Panc1 (cell line): ENCODE measurements at regions not wholly inside any gene's neighbourhood (a gene's known extent, or its start where the extent isn't known, plus 50 kb on each side); places are given as distances from the start of the nearest gene placed in this dataset.

ENCODE experiments used
- ATAC-seq: fragments of 200-7000 bp; cut with Tn5 transposase; 2 replicates; pipeline ENCODE4 v1.9.1; 2020; ENCODE audit warnings: mild to moderate bottlenecking, moderate library complexity
- BruUV-seq: library from RNA; stranded (reverse); fragments of 400-500 nt; replicated peaks from 2 replicates; lab custom pipeline; 2021; lab: Mats Ljungman, UMichigan
- CTCF ChIA-PET: fragments of 300-600 bp; sonication (Branson Sonifier 250); formaldehyde crosslinking; loops from one replicate; lab custom pipeline; 2022; ENCODE audit warnings: antibody characterized with exemption; lab: Charles Lee
- POLR2A ChIA-PET: fragments of 300-600 bp; sonication (Branson Sonifier 250); formaldehyde crosslinking; loops from one replicate; lab custom pipeline; 2022; ENCODE audit warnings: antibody characterized with exemption; lab: Charles Lee
- DNase-seq: peaks from one replicate; pipeline ENCODE4 v3.0.0-alpha.2; 2010; ENCODE audit warnings: low read depth, low spot score
- H3K27ac ChIP-seq: 2 replicates; pipeline ENCODE4 v1.5.1; 2011; ENCODE audit warnings: mild to moderate bottlenecking, low read length, inconsistent platforms
- H3K27me3 ChIP-seq: fragments of 200-500 bp; sonication (Bioruptor generic); 2 replicates; pipeline ENCODE4 v1.6.0; 2014; ENCODE audit warnings: low read length, inconsistent platforms; ENCODE audit not compliant: control insufficient read depth, insufficient read depth
- H3K36me3 ChIP-seq: fragments of 200-500 bp; sonication (Bioruptor generic); 2 replicates; pipeline ENCODE4 v1.5.1; 2014; ENCODE audit warnings: inconsistent platforms, mild to moderate bottlenecking, low read length, moderate library complexity; ENCODE audit not compliant: control insufficient read depth, insufficient read depth
- H3K4me1 ChIP-seq: 2 replicates; pipeline ENCODE4 v1.5.1; 2011; ENCODE audit warnings: inconsistent platforms, mild to moderate bottlenecking, low read length, moderate library complexity; ENCODE audit not compliant: control insufficient read depth, insufficient read depth
- H3K4me3 ChIP-seq, 2 experiments: 2 replicates each; pipeline ENCODE4 v1.5.1; 2011 to 2012; ENCODE audit warnings: low read depth in 2 of 2, low read length in 2 of 2, mild to moderate bottlenecking in 2 of 2, inconsistent platforms in 1 of 2, moderate library complexity in 1 of 2
- H3K9me3 ChIP-seq: fragments of 200-500 bp; sonication (Bioruptor generic); 2 replicates; pipeline ENCODE4 v1.5.1; 2014; ENCODE audit warnings: low read depth, mild to moderate bottlenecking, inconsistent platforms, low read length, moderate library complexity; ENCODE audit not compliant: control insufficient read depth, insufficient read depth
- POLR2AphosphoS5 ChIP-seq: IDR thresholded peaks from 2 replicates; pipeline ENCODE4 v1.6.1; 2012; ENCODE audit warnings: mild to moderate bottlenecking, low read depth, low read length, moderate library complexity
- SIN3A ChIP-seq: IDR thresholded peaks from 2 replicates; pipeline ENCODE4 v1.6.1; 2012; ENCODE audit warnings: low read depth, mild to moderate bottlenecking, low read length, moderate library complexity, borderline replicate concordance; ENCODE audit not compliant: insufficient read depth
- TCF7L2 ChIP-seq: IDR thresholded peaks from 2 replicates; pipeline ENCODE4 v1.6.1; 2011; ENCODE audit warnings: mild to moderate bottlenecking, low read depth, low read length, inconsistent platforms
- in situ Hi-C: cut with HindIII; loops from 2 replicates; pipeline ENCODE4 v1.10.0; 2016; ENCODE audit warnings: low sequenced_read_pairs, low pct_unique_long_range_greater_than_20kb
- intact Hi-C: fragments of 100-400 bp; cut with micrococcal nuclease; formaldehyde crosslinking; loops from one replicate; pipeline ENCODE4 v1.10.0; 2022; ENCODE audit not compliant: unreplicated experiment
- TF ChIP-seq, protein P1 (sequence below), 2 experiments: IDR thresholded peaks; 2 replicates each; pipeline ENCODE4 v1.6.1; 2011 to 2012; ENCODE audit warnings: low read depth in 2 of 2, control low read depth in 1 of 2, low read length in 1 of 2, mild to moderate bottlenecking in 1 of 2, moderate library complexity in 1 of 2; ENCODE audit not compliant: insufficient read depth in 1 of 2
- TF ChIP-seq, protein P2 (sequence below): fragments of 450-650 bp; IDR thresholded peaks from 2 replicates; pipeline ENCODE4 v1.5.1; 2017; ENCODE audit warnings: mild to moderate bottlenecking

DNA sequence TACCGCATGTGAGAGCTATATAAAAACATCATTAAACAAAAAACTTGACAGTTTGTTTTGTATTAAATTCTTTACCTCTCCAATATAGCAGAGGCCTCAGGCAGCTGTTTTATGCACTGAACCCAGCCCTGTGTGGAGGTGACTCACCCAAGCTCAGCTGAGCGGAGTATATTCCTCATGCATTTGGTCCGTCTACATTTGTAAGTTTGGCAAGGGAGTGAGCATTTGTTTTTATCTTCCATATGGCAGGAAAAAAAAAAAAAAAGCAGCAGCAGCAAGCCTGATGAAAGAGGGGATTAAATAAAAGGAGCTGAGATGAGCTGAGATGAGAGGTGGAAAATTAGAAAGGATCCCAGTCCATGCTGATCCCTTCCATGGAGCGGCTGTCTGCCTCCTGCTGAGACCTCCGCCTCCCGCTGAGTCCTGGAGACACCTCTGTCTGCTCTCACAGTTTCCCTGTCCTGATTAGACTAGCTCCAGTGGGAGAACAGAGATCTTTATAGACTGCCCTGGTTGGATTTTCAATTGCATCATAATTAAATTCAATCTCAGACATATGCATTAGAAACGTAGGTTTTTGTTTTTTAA, 112.0 kb upstream of the CTNND2 start:
- Histone ChIP-seq H3K4me3 (no peak overlapping the region), H3K36me3 (no peaks in the 10 kb centered on the region), H3K4me1 (no peaks in the 10 kb centered on the region), H3K27me3 (no peaks in the 10 kb centered on the region), H3K9me3 (no peaks in the 10 kb centered on the region), H3K27ac (no peak overlapping the region)
- TF ChIP-seq SIN3A (no peak), POLR2AphosphoS5 (no peak)
- TF ChIP-seq, protein P1, sequence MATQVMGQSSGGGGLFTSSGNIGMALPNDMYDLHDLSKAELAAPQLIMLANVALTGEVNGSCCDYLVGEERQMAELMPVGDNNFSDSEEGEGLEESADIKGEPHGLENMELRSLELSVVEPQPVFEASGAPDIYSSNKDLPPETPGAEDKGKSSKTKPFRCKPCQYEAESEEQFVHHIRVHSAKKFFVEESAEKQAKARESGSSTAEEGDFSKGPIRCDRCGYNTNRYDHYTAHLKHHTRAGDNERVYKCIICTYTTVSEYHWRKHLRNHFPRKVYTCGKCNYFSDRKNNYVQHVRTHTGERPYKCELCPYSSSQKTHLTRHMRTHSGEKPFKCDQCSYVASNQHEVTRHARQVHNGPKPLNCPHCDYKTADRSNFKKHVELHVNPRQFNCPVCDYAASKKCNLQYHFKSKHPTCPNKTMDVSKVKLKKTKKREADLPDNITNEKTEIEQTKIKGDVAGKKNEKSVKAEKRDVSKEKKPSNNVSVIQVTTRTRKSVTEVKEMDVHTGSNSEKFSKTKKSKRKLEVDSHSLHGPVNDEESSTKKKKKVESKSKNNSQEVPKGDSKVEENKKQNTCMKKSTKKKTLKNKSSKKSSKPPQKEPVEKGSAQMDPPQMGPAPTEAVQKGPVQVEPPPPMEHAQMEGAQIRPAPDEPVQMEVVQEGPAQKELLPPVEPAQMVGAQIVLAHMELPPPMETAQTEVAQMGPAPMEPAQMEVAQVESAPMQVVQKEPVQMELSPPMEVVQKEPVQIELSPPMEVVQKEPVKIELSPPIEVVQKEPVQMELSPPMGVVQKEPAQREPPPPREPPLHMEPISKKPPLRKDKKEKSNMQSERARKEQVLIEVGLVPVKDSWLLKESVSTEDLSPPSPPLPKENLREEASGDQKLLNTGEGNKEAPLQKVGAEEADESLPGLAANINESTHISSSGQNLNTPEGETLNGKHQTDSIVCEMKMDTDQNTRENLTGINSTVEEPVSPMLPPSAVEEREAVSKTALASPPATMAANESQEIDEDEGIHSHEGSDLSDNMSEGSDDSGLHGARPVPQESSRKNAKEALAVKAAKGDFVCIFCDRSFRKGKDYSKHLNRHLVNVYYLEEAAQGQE (IDR thresholded peaks at IDR 0.05; ENCODE audit: insufficient read depth in 1 of 2, low read depth in 2 of 2, low read length in 1 of 2) = no peak
- in situ Hi-C loops (no loop called here), intact Hi-C loops (no loop called here)
- BruUV-seq = no TSS peak
- POLR2A ChIA-PET = no interaction called here
- no peak for DNase-seq
- CTCF ChIA-PET = no interaction called here
- no peak for ATAC-seq

DNA sequence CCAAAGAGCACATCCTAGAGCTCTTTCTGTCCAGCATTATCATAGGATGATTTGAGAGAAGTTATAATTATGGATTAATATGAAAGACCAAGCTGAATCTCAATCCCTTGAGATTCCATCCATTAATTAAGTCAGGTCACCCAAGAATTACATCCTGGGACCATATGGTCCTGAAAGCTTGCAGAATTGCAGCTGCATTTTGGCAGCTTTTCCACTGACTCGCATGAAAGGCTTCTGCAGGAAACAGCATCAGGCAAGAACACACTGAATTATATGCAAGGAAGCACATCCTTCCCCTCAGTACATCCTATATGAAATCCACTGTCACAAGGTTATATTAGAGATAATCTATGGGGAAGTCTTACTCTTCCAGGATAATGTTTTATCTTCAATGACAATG, 109.1 kb upstream of the CTNND2 start:
- DNase-seq (no peak), ATAC-seq (no peak)
- in situ Hi-C loops = no loop called here

More for the DNA sequence above, 109.1 kb upstream of the CTNND2 start:
- no peaks in the 10 kb centered on the region for H3K4me1 ChIP-seq
- H3K27me3 ChIP-seq = no peaks in the 10 kb centered on the region
- intact Hi-C loops = no loop called here
- TF ChIP-seq SIN3A = no peak
- no peak for TF ChIP-seq POLR2AphosphoS5
- TF ChIP-seq TCF7L2 = no peak
- TF ChIP-seq, protein P2, sequence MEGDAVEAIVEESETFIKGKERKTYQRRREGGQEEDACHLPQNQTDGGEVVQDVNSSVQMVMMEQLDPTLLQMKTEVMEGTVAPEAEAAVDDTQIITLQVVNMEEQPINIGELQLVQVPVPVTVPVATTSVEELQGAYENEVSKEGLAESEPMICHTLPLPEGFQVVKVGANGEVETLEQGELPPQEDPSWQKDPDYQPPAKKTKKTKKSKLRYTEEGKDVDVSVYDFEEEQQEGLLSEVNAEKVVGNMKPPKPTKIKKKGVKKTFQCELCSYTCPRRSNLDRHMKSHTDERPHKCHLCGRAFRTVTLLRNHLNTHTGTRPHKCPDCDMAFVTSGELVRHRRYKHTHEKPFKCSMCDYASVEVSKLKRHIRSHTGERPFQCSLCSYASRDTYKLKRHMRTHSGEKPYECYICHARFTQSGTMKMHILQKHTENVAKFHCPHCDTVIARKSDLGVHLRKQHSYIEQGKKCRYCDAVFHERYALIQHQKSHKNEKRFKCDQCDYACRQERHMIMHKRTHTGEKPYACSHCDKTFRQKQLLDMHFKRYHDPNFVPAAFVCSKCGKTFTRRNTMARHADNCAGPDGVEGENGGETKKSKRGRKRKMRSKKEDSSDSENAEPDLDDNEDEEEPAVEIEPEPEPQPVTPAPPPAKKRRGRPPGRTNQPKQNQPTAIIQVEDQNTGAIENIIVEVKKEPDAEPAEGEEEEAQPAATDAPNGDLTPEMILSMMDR = no peak
- TF ChIP-seq, protein P1 (IDR thresholded peaks at IDR 0.05; ENCODE audit: insufficient read depth in 1 of 2, low read depth in 2 of 2, low read length in 1 of 2) = no peak
- H3K27ac ChIP-seq = no peak overlapping the region
- H3K4me3 ChIP-seq = no peak overlapping the region
- ChIA-PET CTCF (no interaction called here), POLR2A (no interaction called here)
- no peaks in the 10 kb centered on the region for H3K9me3 ChIP-seq
- no TSS peak for BruUV-seq
- H3K36me3 ChIP-seq = no peaks in the 10 kb centered on the region
